ENCODE measurements at regions not wholly inside any gene's neighbourhood (a gene's known extent, or its start where the extent isn't known, plus 50 kb on each side); places are given as distances from the start of the nearest gene placed in this dataset.

- TF ChIP-seq GATA3 (IDR thresholded peaks at IDR 0.05; ENCODE audit: low read depth, low read length) (no peak), GATA2 (IDR thresholded peaks at IDR 0.05; ENCODE audit: low read depth, low read length) (no peak)
Measured at GRCh38 chr6:81382852-81383251, 369.6 kb downstream of the TENT5A start.
